GM23248 (cell line): ENCODE measurements at regions not wholly inside any gene's neighbourhood (a gene's known extent, or its start where the extent isn't known, plus 50 kb on each side); places are given as distances from the start of the nearest gene placed in this dataset.

ENCODE experiments used
- EZH2 ChIP-seq: fragments of 200-600 bp; sonication (generic); IDR thresholded peaks from 2 replicates; pipeline ENCODE4 v1.6.1; 2018; ENCODE audit warnings: antibody characterized with exemption, mild to moderate bottlenecking; ENCODE audit not compliant: insufficient read depth, poor library complexity, severe bottlenecking
- EZH2phosphoT487 ChIP-seq: fragments of 200-600 bp; sonication (generic); IDR thresholded peaks from 2 replicates; pipeline ENCODE4 v1.6.1; 2018; ENCODE audit warnings: antibody characterized with exemption, moderate library complexity, mild to moderate bottlenecking, low read depth; ENCODE audit not compliant: insufficient read depth

GRCh38 chr17:34499576-34499975 is 79.8 kb upstream of the TMEM132E start:
- TF ChIP-seq EZH2, result no peak
- no peak for TF ChIP-seq EZH2phosphoT487
